Activated B cell treated with CpG ODN at 0.5 μM for 24 hours (primary cell): ENCODE measurements at regions not wholly inside any gene's neighbourhood (a gene's known extent, or its start where the extent isn't known, plus 50 kb on each side); places are given as distances from the start of the nearest gene placed in this dataset.

Source experiments
- ATAC-seq: fragments of 200-7000 bp; cut with Tn5 transposase; one replicate; pipeline ENCODE4 v1.10.0; 2021; ENCODE audit warnings: low read depth, mild to moderate bottlenecking, moderate library complexity
- CTCF ChIA-PET: fragments of 350-600 bp; sonication (Branson Sonifier 250); formaldehyde crosslinking; loops from one replicate; lab custom pipeline; 2021; ENCODE audit warnings: antibody characterized with exemption; lab: Charles Lee
- POLR2A ChIA-PET: fragments of 350-600 bp; sonication (Branson Sonifier 250); formaldehyde crosslinking; loops from one replicate; lab custom pipeline; 2021; ENCODE audit warnings: antibody characterized with exemption; lab: Charles Lee
- DNase-seq: peaks from one replicate; pipeline ENCODE4 v3.0.0; 2022
- H3K27ac Mint-ChIP-seq: one replicate; pipeline ENCODE4 v1.8.0; 2020; ENCODE audit warnings: mixed read lengths
- H3K27me3 Mint-ChIP-seq: one replicate; pipeline ENCODE4 v1.8.0; 2021; ENCODE audit warnings: mixed read lengths
- H3K36me3 Mint-ChIP-seq: one replicate; pipeline ENCODE4 v1.8.0; 2021; ENCODE audit warnings: low read depth, mixed read lengths
- H3K4me1 Mint-ChIP-seq: one replicate; pipeline ENCODE4 v1.8.0; 2021; ENCODE audit warnings: mixed read lengths
- H3K4me3 Mint-ChIP-seq: one replicate; pipeline ENCODE4 v1.8.0; 2020; ENCODE audit warnings: mild to moderate bottlenecking, mixed read lengths
- H3K9me3 Mint-ChIP-seq: one replicate; pipeline ENCODE4 v1.8.0; 2020; ENCODE audit warnings: mixed read lengths
- CTCF ChIP-seq: fragments of 200-600 bp; IDR thresholded peaks from one replicate; pipeline ENCODE4 v1.8.0; 2022; ENCODE audit warnings: antibody characterized with exemption, mild to moderate bottlenecking
- intact Hi-C: fragments of 100-400 bp; cut with micrococcal nuclease; formaldehyde crosslinking; loops from one replicate; pipeline ENCODE4 v1.15.1; 2024

GRCh38 chr7:93040355-93040754 is 77.4 kb downstream of the SAMD9 start:
- ChIA-PET POLR2A (no interaction called here), CTCF (no interaction called here)
- H3K9me3 Mint-ChIP-seq: no peaks in the 10 kb centered on the region
- H3K4me1 Mint-ChIP-seq: no peaks in the 10 kb centered on the region
- no peak for TF ChIP-seq CTCF
- H3K27me3 Mint-ChIP-seq: peaks cover 2% of the 10 kb centered on the region
- ATAC-seq (no peak), DNase-seq (no peak)
- H3K4me3 Mint-ChIP-seq: no peak overlapping the region
- H3K27ac Mint-ChIP-seq: no peak overlapping the region
- intact Hi-C loops: no loop called here
- no peaks in the 10 kb centered on the region for H3K36me3 Mint-ChIP-seq

GRCh38 chr7:93039786-93040185 is 78.0 kb downstream of the SAMD9 start:
- ATAC-seq (no peak), DNase-seq (no peak)
- Mint-ChIP-seq H3K4me3 (no peak overlapping the region), H3K36me3 (no peaks in the 10 kb centered on the region), H3K27me3 (peaks cover 2% of the 10 kb centered on the region), H3K9me3 (no peaks in the 10 kb centered on the region), H3K4me1 (no peaks in the 10 kb centered on the region), H3K27ac (no peak overlapping the region)
- POLR2A ChIA-PET: no interaction called here
- intact Hi-C loops: no loop called here
- no peak for TF ChIP-seq CTCF
- CTCF ChIA-PET: no interaction called here

GRCh38 chr7:93039282-93039681 is 78.5 kb downstream of the SAMD9 start:
- no peak for TF ChIP-seq CTCF

GRCh38 chr7:93036807-93037206 is 81.0 kb downstream of the SAMD9 start:
- no peak overlapping the region for H3K4me3 Mint-ChIP-seq
- intact Hi-C loops: no loop called here
- TF ChIP-seq CTCF: no peak
- H3K27ac Mint-ChIP-seq: no peak overlapping the region
- ChIA-PET POLR2A (no interaction called here), CTCF (no interaction called here)
- ATAC-seq: no peak
- no peaks in the 10 kb centered on the region for H3K27me3 Mint-ChIP-seq
- H3K9me3 Mint-ChIP-seq: peaks cover 8% of the 10 kb centered on the region
- no peak for DNase-seq
- no peaks in the 10 kb centered on the region for H3K36me3 Mint-ChIP-seq
- H3K4me1 Mint-ChIP-seq: no peaks in the 10 kb centered on the region

More at GRCh38 chr7:93039282-93039681, 78.5 kb downstream of the SAMD9 start:
- no peaks in the 10 kb centered on the region for H3K4me1 Mint-ChIP-seq
- H3K9me3 Mint-ChIP-seq: no peaks in the 10 kb centered on the region
- no peak overlapping the region for H3K4me3 Mint-ChIP-seq
- no peak overlapping the region for H3K27ac Mint-ChIP-seq
- POLR2A ChIA-PET: no interaction called here
- CTCF ChIA-PET: no interaction called here
- DNase-seq (no peak), ATAC-seq (no peak)
- H3K27me3 Mint-ChIP-seq: peaks cover 2% of the 10 kb centered on the region
- intact Hi-C loops: no loop called here
- H3K36me3 Mint-ChIP-seq: no peaks in the 10 kb centered on the region

- Mint-ChIP-seq H3K4me1 (no peaks in the 10 kb centered on the region), H3K4me3 (no peak overlapping the region), H3K9me3 (peaks cover 11% of the 10 kb centered on the region), H3K27me3 (no peaks in the 10 kb centered on the region), H3K36me3 (no peaks in the 10 kb centered on the region), H3K27ac (no peak overlapping the region)
- DNase-seq: no peak
- no peak for TF ChIP-seq CTCF
- POLR2A ChIA-PET: no interaction called here
- CTCF ChIA-PET: no interaction called here
- no peak for ATAC-seq
- intact Hi-C loops: no loop called here
Observed at GRCh38 chr7:93036149-93036640, 81.6 kb downstream of the SAMD9 start.
